ENCODE measurements at regions not wholly inside any gene's neighbourhood (a gene's known extent, or its start where the extent isn't known, plus 50 kb on each side); places are given as distances from the start of the nearest gene placed in this dataset.

GRCh38 chr3:18951333-18951732 lies 197.0 kb upstream of the KCNH8 start:
- TF ChIP-seq MAX (IDR thresholded peaks at IDR 0.05), result no peak
- no peak for TF ChIP-seq TAF1 (IDR thresholded peaks at IDR 0.05; ENCODE audit: low read depth)
- no peak for TF ChIP-seq ZBTB7A (IDR thresholded peaks at IDR 0.05; ENCODE audit: low read depth)
- TF ChIP-seq TEAD4 (IDR thresholded peaks at IDR 0.05), result no peak
- no peak for TF ChIP-seq USF1 (IDR thresholded peaks at IDR 0.05)

- TF ChIP-seq YY1 (IDR thresholded peaks at IDR 0.05; ENCODE audit: low read depth) (no peak), FOXM1 (IDR thresholded peaks at IDR 0.05; ENCODE audit: borderline replicate concordance, low read depth) (no peak), MAX (IDR thresholded peaks at IDR 0.05) (no peak), CEBPB (IDR thresholded peaks at IDR 0.05) (no peak), USF1 (IDR thresholded peaks at IDR 0.05) (no peak), EGR1 (IDR thresholded peaks at IDR 0.05) (no peak), TEAD4 (IDR thresholded peaks at IDR 0.05) (no peak), NFIC (IDR thresholded peaks at IDR 0.05) (no peak), REST (IDR thresholded peaks at IDR 0.05; ENCODE audit: low read depth) (no peak), ZBTB7A (IDR thresholded peaks at IDR 0.05; ENCODE audit: low read depth) (no peak), TAF1 (IDR thresholded peaks at IDR 0.05; ENCODE audit: low read depth) (no peak), EP300 (IDR thresholded peaks at IDR 0.05; ENCODE audit: borderline replicate concordance) (no peak), RAD21 (IDR thresholded peaks at IDR 0.05; ENCODE audit: low read depth) (no peak), TCF12 (IDR thresholded peaks at IDR 0.05; ENCODE audit: low read depth) (no peak), CREB1 (IDR thresholded peaks at IDR 0.05; ENCODE audit: low read depth) (no peak)
Measured at GRCh38 chr3:18946524-18946923, 201.8 kb upstream of the KCNH8 start.

- TF ChIP-seq NFIC (IDR thresholded peaks at IDR 0.05) (no peak), EGR1 (IDR thresholded peaks at IDR 0.05) (no peak), RAD21 (IDR thresholded peaks at IDR 0.05; ENCODE audit: low read depth) (no peak), CREB1 (IDR thresholded peaks at IDR 0.05; ENCODE audit: low read depth) (no peak), MAX (IDR thresholded peaks at IDR 0.05) (no peak), YY1 (IDR thresholded peaks at IDR 0.05; ENCODE audit: low read depth) (no peak), TCF12 (IDR thresholded peaks at IDR 0.05; ENCODE audit: low read depth) (no peak), CEBPB (IDR thresholded peaks at IDR 0.05) (no peak), REST (IDR thresholded peaks at IDR 0.05; ENCODE audit: low read depth) (no peak), USF1 (IDR thresholded peaks at IDR 0.05) (no peak), TAF1 (IDR thresholded peaks at IDR 0.05; ENCODE audit: low read depth) (no peak), ZBTB7A (IDR thresholded peaks at IDR 0.05; ENCODE audit: low read depth) (no peak), EP300 (IDR thresholded peaks at IDR 0.05; ENCODE audit: borderline replicate concordance) (no peak), FOXM1 (IDR thresholded peaks at IDR 0.05; ENCODE audit: borderline replicate concordance, low read depth) (no peak), TEAD4 (IDR thresholded peaks at IDR 0.05) (no peak)
Measured at GRCh38 chr3:18937574-18937973, 210.7 kb upstream of the KCNH8 start.

- TF ChIP-seq EP300 (IDR thresholded peaks at IDR 0.05; ENCODE audit: borderline replicate concordance) (no peak), TEAD4 (IDR thresholded peaks at IDR 0.05) (no peak), MAX (IDR thresholded peaks at IDR 0.05) (no peak), ZBTB7A (IDR thresholded peaks at IDR 0.05; ENCODE audit: low read depth) (no peak), CREB1 (IDR thresholded peaks at IDR 0.05; ENCODE audit: low read depth) (no peak), FOXM1 (IDR thresholded peaks at IDR 0.05; ENCODE audit: borderline replicate concordance, low read depth) (no peak), TAF1 (IDR thresholded peaks at IDR 0.05; ENCODE audit: low read depth) (no peak)
Measured at GRCh38 chr3:18919158-18919557, 229.2 kb upstream of the KCNH8 start.

- no peak for TF ChIP-seq FOXM1 (IDR thresholded peaks at IDR 0.05; ENCODE audit: borderline replicate concordance, low read depth)
- TF ChIP-seq NFIC (IDR thresholded peaks at IDR 0.05), result no peak
- no peak for TF ChIP-seq MAX (IDR thresholded peaks at IDR 0.05)
Measured at GRCh38 chr3:18917923-18918322, 230.4 kb upstream of the KCNH8 start.

Measured in Ishikawa (cell line).